CD14-positive monocyte (primary cell): ENCODE measurements at regions not wholly inside any gene's neighbourhood (a gene's known extent, or its start where the extent isn't known, plus 50 kb on each side); places are given as distances from the start of the nearest gene placed in this dataset.

ENCODE experiments used
- DNase-seq, 3 donors: peaks; one replicate each; pipeline ENCODE4 v3.0.0-alpha.2; 2011 to 2022
- H2AFZ ChIP-seq: 2 replicates; pipeline ENCODE4 v1.6.0; 2012; ENCODE audit warnings: mild to moderate bottlenecking, low read depth, low read length, inconsistent platforms; ENCODE audit not compliant: insufficient read depth, poor library complexity, severe bottlenecking
- H3K27ac ChIP-seq, 2 donors: 1 replicate in 1 of 2; 2 replicates in 1 of 2; pipeline ENCODE4 v1.5.1; 2012 to 2013; ENCODE audit warnings: low read length in 2 of 2, control low read depth in 1 of 2, inconsistent platforms in 1 of 2, low read depth in 1 of 2, mild to moderate bottlenecking in 1 of 2
- H3K27me3 ChIP-seq, 2 donors: one replicate each; pipeline versions ENCODE4 v1.6.0 to v1.6.1; 2011 to 2013; ENCODE audit warnings: low read length in 2 of 2; ENCODE audit not compliant: control insufficient read depth in 2 of 2, insufficient read depth in 2 of 2
- H3K36me3 ChIP-seq, 2 donors: replicated peaks in 1 of 2; 1 replicate in 1 of 2; 2 replicates in 1 of 2; pipeline versions ENCODE4 v1.5.1 to v1.6.1; 2012 to 2013; ENCODE audit warnings: low read length in 2 of 2, control low read depth in 1 of 2, inconsistent platforms in 1 of 2, mild to moderate bottlenecking in 1 of 2; ENCODE audit not compliant: insufficient read depth in 2 of 2, control insufficient read depth in 1 of 2
- H3K4me1 ChIP-seq, 2 donors: 1 replicate in 1 of 2; 2 replicates in 1 of 2; pipeline versions ENCODE4 v1.5.1 to v1.6.1; 2012 to 2013; ENCODE audit warnings: low read length in 2 of 2, control low read depth in 1 of 2, inconsistent platforms in 1 of 2, mild to moderate bottlenecking in 1 of 2, moderate library complexity in 1 of 2; ENCODE audit not compliant: insufficient read depth in 2 of 2, control insufficient read depth in 1 of 2
- H3K4me2 ChIP-seq: replicated peaks from 2 replicates; pipeline ENCODE3; 2012; ENCODE audit warnings: low read length, moderate library complexity, mild to moderate bottlenecking; ENCODE audit not compliant: poor library complexity, severe bottlenecking; ENCODE audit errors: extremely low read depth
- H3K4me3 ChIP-seq, 3 experiments: fragments of 200-600 bp in 1 of 3; sonication (generic) in 1 of 3; replicated peaks in 1 of 3; 1 replicate in 2 of 3; 2 replicates in 1 of 3; pipeline ENCODE4 v1.5.1; 2011 to 2013; ENCODE audit warnings: low read length in 3 of 3, mild to moderate bottlenecking in 3 of 3, control low read depth in 2 of 3, low read depth in 2 of 3, inconsistent platforms in 1 of 3, moderate library complexity in 1 of 3
- H3K79me2 ChIP-seq: 2 replicates; pipeline ENCODE4 v1.6.0; 2012; ENCODE audit warnings: mild to moderate bottlenecking, control low read depth, inconsistent platforms, low read length, moderate library complexity; ENCODE audit not compliant: insufficient read depth
- H3K9ac ChIP-seq: 2 replicates; pipeline ENCODE4 v1.6.0; 2017; ENCODE audit warnings: low read length, mild to moderate bottlenecking; ENCODE audit not compliant: insufficient read depth, poor library complexity, severe bottlenecking
- H3K9me3 ChIP-seq, 2 donors: replicated peaks in 1 of 2; 1 replicate in 1 of 2; 2 replicates in 1 of 2; pipeline versions ENCODE4 v1.5.1 to v1.6.1; 2012 to 2013; ENCODE audit warnings: low read length in 2 of 2, control low read depth in 1 of 2; ENCODE audit not compliant: control insufficient read depth in 1 of 2, insufficient read depth in 1 of 2
- H4K20me1 ChIP-seq: 2 replicates; pipeline ENCODE4 v1.6.0; 2012; ENCODE audit warnings: mild to moderate bottlenecking, low read length, control low read depth, moderate library complexity; ENCODE audit not compliant: insufficient read depth
- H3K27ac Mint-ChIP-seq, 7 donors: one replicate each; pipeline ENCODE4 v1.8.0; 2020; ENCODE audit warnings: mild to moderate bottlenecking in 7 of 7, mixed read lengths in 7 of 7, moderate library complexity in 6 of 7, inconsistent platforms in 2 of 7
- H3K27me3 Mint-ChIP-seq, 3 donors: one replicate each; pipeline ENCODE4 v1.8.0; 2021 to 2022; ENCODE audit warnings: low read depth in 3 of 3, mild to moderate bottlenecking in 3 of 3, mixed read lengths in 3 of 3, moderate library complexity in 3 of 3, inconsistent platforms in 1 of 3
- H3K36me3 Mint-ChIP-seq, 2 donors: one replicate each; pipeline ENCODE4 v1.8.0; 2020; ENCODE audit warnings: mixed read lengths in 2 of 2, inconsistent platforms in 1 of 2, mild to moderate bottlenecking in 1 of 2
- H3K4me1 Mint-ChIP-seq: one replicate; pipeline ENCODE4 v1.8.0; 2020; ENCODE audit warnings: mild to moderate bottlenecking, mixed read lengths
- H3K4me3 Mint-ChIP-seq, 2 donors: one replicate each; pipeline ENCODE4 v1.8.0; 2020; ENCODE audit warnings: mild to moderate bottlenecking in 2 of 2, mixed read lengths in 2 of 2, moderate library complexity in 1 of 2
- H3K9me3 Mint-ChIP-seq, 7 donors: one replicate each; pipeline ENCODE4 v1.8.0; 2020 to 2022; ENCODE audit warnings: mixed read lengths in 7 of 7, mild to moderate bottlenecking in 6 of 7, moderate library complexity in 6 of 7, inconsistent platforms in 2 of 7
- CTCF ChIP-seq: fragments of 200-600 bp; IDR thresholded peaks from one replicate; pipeline ENCODE4 v1.8.0; 2022; ENCODE audit warnings: antibody characterized with exemption, mild to moderate bottlenecking
- WGBS: methylation state at CpG from one replicate; pipeline ENCODE4 v1.1.5; 2013; ENCODE audit warnings: missing lambda C conversion rate; ENCODE audit not compliant: insufficient coverage; 5-methylcytosine and 5-hydroxymethylcytosine counted together
- intact Hi-C, 2 donors: fragments of 100-400 bp; cut with micrococcal nuclease; formaldehyde crosslinking; loops; one replicate each; pipeline versions ENCODE4 v1.15.0 to v1.15.1; 2023

- no peak overlapping the region for H3K4me3 Mint-ChIP-seq
- no peaks in the 10 kb centered on the region for H3K4me1 Mint-ChIP-seq
- DNase-seq = no peak
- H3K36me3 Mint-ChIP-seq = no peaks in the 10 kb centered on the region
- 79% methylated on average over 2 of the region's 3 CpGs for WGBS
- Histone ChIP-seq H2AFZ (no peak overlapping the region), H3K36me3 (no peaks in the 10 kb centered on the region), H3K4me2 (no peak overlapping the region), H3K79me2 (no peaks in the 10 kb centered on the region), H3K4me1 (no peaks in the 10 kb centered on the region), H3K27me3 (no peaks in the 10 kb centered on the region), H4K20me1 (no peaks in the 10 kb centered on the region), H3K9me3 (no peaks in the 10 kb centered on the region), H3K9ac (no peak overlapping the region), H3K27ac (no peak overlapping the region), H3K4me3 (no peak overlapping the region)
- intact Hi-C loops = no loop called here
- H3K9me3 Mint-ChIP-seq = peaks cover 3 to 9% (median 8%) of the 10 kb centered on the region in 7 donors
- no peak for TF ChIP-seq CTCF
- no peak overlapping the region for H3K27ac Mint-ChIP-seq
- no peaks in the 10 kb centered on the region for H3K27me3 Mint-ChIP-seq
These were observed 75.7 kb upstream of the BTBD3 start for GRCh38 chr20:11841972-11842461.

GRCh38 chr20:11843289-11843688 lies 74.4 kb upstream of the BTBD3 start:
- H3K27ac Mint-ChIP-seq = no peak overlapping the region
- H3K27ac ChIP-seq = no peak overlapping the region
- no peak overlapping the region for H3K4me3 ChIP-seq
- TF ChIP-seq CTCF = no peak
- H4K20me1 ChIP-seq = no peaks in the 10 kb centered on the region
- H3K27me3 ChIP-seq = no peaks in the 10 kb centered on the region
- no peaks in the 10 kb centered on the region for H3K9me3 ChIP-seq
- no peaks in the 10 kb centered on the region for H3K79me2 ChIP-seq
- peaks cover 2 to 9% (median 7%) of the 10 kb centered on the region in 7 donors for H3K9me3 Mint-ChIP-seq
- no peak overlapping the region for H3K4me2 ChIP-seq
- no peaks in the 10 kb centered on the region for H3K4me1 Mint-ChIP-seq
- H3K9ac ChIP-seq = no peak overlapping the region
- H3K36me3 ChIP-seq = no peaks in the 10 kb centered on the region
- intact Hi-C loops = no loop called here
- H3K4me3 Mint-ChIP-seq = no peak overlapping the region
- no peak overlapping the region for H2AFZ ChIP-seq
- no peaks in the 10 kb centered on the region for H3K4me1 ChIP-seq
- WGBS = no CpG with 5 or more reads among the region's 1 CpG
- no peak for DNase-seq
- H3K27me3 Mint-ChIP-seq = no peaks in the 10 kb centered on the region
- no peaks in the 10 kb centered on the region for H3K36me3 Mint-ChIP-seq
